Hepatocyte (in vitro differentiated cells): ENCODE measurements at regions not wholly inside any gene's neighbourhood (a gene's known extent, or its start where the extent isn't known, plus 50 kb on each side); places are given as distances from the start of the nearest gene placed in this dataset.

Source experiments
- DNase-seq: peaks from one replicate; pipeline ENCODE4 v3.0.0-alpha.2; 2016; ENCODE audit warnings: low spot score
- H2AFZ ChIP-seq: fragments of 200-600 bp; sonication (generic); 2 replicates; pipeline ENCODE4 v1.6.0; 2016; ENCODE audit warnings: antibody characterized with exemption, mild to moderate bottlenecking
- H3K27ac ChIP-seq: fragments of 200-600 bp; sonication (generic); 2 replicates; pipeline ENCODE4 v1.5.1; 2016; ENCODE audit warnings: mild to moderate bottlenecking
- H3K27me3 ChIP-seq: fragments of 200-600 bp; sonication (generic); 2 replicates; pipeline ENCODE4 v1.6.1; 2016
- H3K36me3 ChIP-seq: fragments of 200-600 bp; sonication (generic); replicated peaks from 2 replicates; pipeline ENCODE4 v1.5.1; 2016; ENCODE audit warnings: low read depth; ENCODE audit not compliant: insufficient read depth
- H3K4me1 ChIP-seq: fragments of 200-600 bp; sonication (generic); 2 replicates; pipeline ENCODE4 v1.5.1; 2016; ENCODE audit warnings: mild to moderate bottlenecking, moderate library complexity; ENCODE audit not compliant: insufficient read depth
- H3K4me2 ChIP-seq: fragments of 200-600 bp; sonication (generic); 2 replicates; pipeline ENCODE4 v1.6.0; 2016
- H3K4me3 ChIP-seq: fragments of 200-600 bp; sonication (generic); 2 replicates; pipeline ENCODE4 v1.5.1; 2016; ENCODE audit warnings: mild to moderate bottlenecking
- H3K79me2 ChIP-seq: fragments of 200-600 bp; sonication (generic); 2 replicates; pipeline ENCODE4 v1.6.0; 2017; ENCODE audit warnings: mild to moderate bottlenecking
- H3K9me2 ChIP-seq: fragments of 200-600 bp; sonication (generic); replicated peaks from 2 replicates; pipeline ENCODE4 v1.6.0; 2017; ENCODE audit warnings: mild to moderate bottlenecking; ENCODE audit not compliant: insufficient read depth
- H3K9me3 ChIP-seq: fragments of 200-600 bp; sonication (generic); 2 replicates; pipeline ENCODE4 v1.5.1; 2016; ENCODE audit warnings: low read depth, mild to moderate bottlenecking
- H4K20me1 ChIP-seq: fragments of 200-600 bp; sonication (generic); 2 replicates; pipeline ENCODE4 v1.6.0; 2016; ENCODE audit warnings: mild to moderate bottlenecking; ENCODE audit not compliant: insufficient read depth, poor library complexity, severe bottlenecking
- CTCF ChIP-seq: fragments of 200-600 bp; sonication (generic); IDR thresholded peaks from 2 replicates; pipeline ENCODE4 v1.5.1; 2016; ENCODE audit warnings: antibody characterized with exemption, mild to moderate bottlenecking; ENCODE audit not compliant: poor library complexity
- EZH2 ChIP-seq: fragments of 200-600 bp; sonication (generic); IDR thresholded peaks from 2 replicates; pipeline ENCODE4 v1.6.1; 2016; ENCODE audit warnings: antibody characterized with exemption, mild to moderate bottlenecking, borderline replicate concordance
- EZH2phosphoT487 ChIP-seq: fragments of 200-600 bp; sonication (generic); IDR thresholded peaks from one replicate; pipeline ENCODE4 v1.6.1; 2018; ENCODE audit warnings: antibody characterized with exemption, mild to moderate bottlenecking, low read depth, moderate library complexity; ENCODE audit not compliant: unreplicated experiment, severe bottlenecking
- WGBS: methylation state at CpG from one replicate; pipeline ENCODE4 v1.1.6; 2016; ENCODE audit warnings: low lambda C conversion rate; ENCODE audit errors: missing lambda C conversion rate; 5-methylcytosine and 5-hydroxymethylcytosine counted together

GRCh38 chr16:52963212-52963854 is 89.4 kb downstream of the CHD9NB start:
- Histone ChIP-seq H2AFZ (no peak overlapping the region), H3K27ac (no peak overlapping the region), H3K4me3 (no peak overlapping the region), H3K36me3 (no peaks in the 10 kb centered on the region), H3K4me1 (no peaks in the 10 kb centered on the region), H3K4me2 (no peak overlapping the region), H4K20me1 (no peaks in the 10 kb centered on the region), H3K9me3 (no peaks in the 10 kb centered on the region), H3K27me3 (no peaks in the 10 kb centered on the region), H3K9me2 (no peaks in the 10 kb centered on the region), H3K79me2 (no peaks in the 10 kb centered on the region)
- no peak for DNase-seq
- WGBS = 86% methylated on average over 3 of the region's 3 CpGs
- TF ChIP-seq CTCF (no peak), EZH2 (no peak), EZH2phosphoT487 (no peak)

GRCh38 chr16:52958951-52959350 is 93.7 kb downstream of the CHD9NB start:
- Histone ChIP-seq H3K9me2 (no peaks in the 10 kb centered on the region), H3K79me2 (no peaks in the 10 kb centered on the region), H3K9me3 (no peaks in the 10 kb centered on the region), H3K27ac (no peak overlapping the region), H3K27me3 (no peaks in the 10 kb centered on the region), H2AFZ (no peak overlapping the region), H3K36me3 (no peaks in the 10 kb centered on the region), H3K4me3 (no peak overlapping the region), H3K4me2 (no peak overlapping the region), H4K20me1 (no peaks in the 10 kb centered on the region), H3K4me1 (no peaks in the 10 kb centered on the region)
- TF ChIP-seq CTCF (no peak), EZH2 (no peak), EZH2phosphoT487 (no peak)
- DNase-seq = no peak
- WGBS = 93% methylated on average over 1 of the region's 1 CpG

GRCh38 chr16:52957199-52957598 is 95.5 kb downstream of the CHD9NB start:
- no peaks in the 10 kb centered on the region for H4K20me1 ChIP-seq
- H2AFZ ChIP-seq = no peak overlapping the region
- H3K79me2 ChIP-seq = no peaks in the 10 kb centered on the region
- H3K9me2 ChIP-seq = no peaks in the 10 kb centered on the region
- no peaks in the 10 kb centered on the region for H3K9me3 ChIP-seq
- 87% methylated on average over 3 of the region's 3 CpGs for WGBS
- no peaks in the 10 kb centered on the region for H3K27me3 ChIP-seq
- no peak overlapping the region for H3K4me3 ChIP-seq
- no peak overlapping the region for H3K4me2 ChIP-seq
- DNase-seq = no peak
- H3K27ac ChIP-seq = no peak overlapping the region
- TF ChIP-seq EZH2phosphoT487 = no peak
- TF ChIP-seq EZH2 = no peak
- no peak for TF ChIP-seq CTCF
- H3K36me3 ChIP-seq = no peaks in the 10 kb centered on the region
- H3K4me1 ChIP-seq = no peaks in the 10 kb centered on the region
